T-helper 2 cell (primary cell): ENCODE measurements at regions not wholly inside any gene's neighbourhood (a gene's known extent, or its start where the extent isn't known, plus 50 kb on each side); places are given as distances from the start of the nearest gene placed in this dataset.
"Not testable (repeated sequence)": the region's sequence is repeated elsewhere in the genome, so short reads cannot be mapped to it uniquely, and the experiment has no call there.

Experiments used
- DNase-seq, 5 experiments: peaks; one replicate each; pipeline versions ENCODE4 v3.0.0 to v3.0.0-alpha.2; 2012 to 2022

DNA sequence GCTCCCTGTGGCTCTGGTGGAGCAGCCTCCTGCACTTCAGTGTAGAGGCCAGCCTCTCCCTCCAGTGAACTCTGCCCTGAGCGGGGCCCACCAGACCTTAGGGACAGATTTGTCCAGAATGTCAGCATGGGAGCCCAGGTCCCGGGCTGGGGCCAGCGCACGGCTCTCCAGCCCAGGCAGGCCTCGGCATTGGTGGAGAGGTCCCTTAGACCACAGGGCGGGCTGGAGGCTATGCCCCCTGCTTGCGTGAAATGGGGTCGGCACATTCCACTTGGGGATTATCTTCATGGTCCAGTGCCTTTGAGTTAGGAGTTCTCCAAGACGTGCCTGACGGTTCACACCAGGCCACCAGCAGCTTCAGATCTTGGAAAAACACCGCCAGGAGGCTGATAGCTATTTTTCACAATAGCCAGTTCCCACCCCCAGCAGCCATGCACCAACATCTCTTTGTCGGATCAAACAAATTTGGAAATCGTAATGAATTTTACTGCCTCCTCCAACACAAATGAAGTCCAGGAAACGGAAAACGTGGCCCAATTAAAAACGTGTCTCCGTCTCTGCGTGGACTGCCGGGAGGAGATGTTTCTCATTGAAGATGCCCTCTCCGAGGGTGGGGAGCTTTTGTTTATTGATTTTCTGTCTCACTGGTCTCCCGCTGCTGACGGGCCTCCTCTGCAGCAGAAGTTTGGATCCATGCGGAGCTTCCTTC lies 110.0 kb upstream of the CIBAR2 start:
- no peak for DNase-seq

DNA sequence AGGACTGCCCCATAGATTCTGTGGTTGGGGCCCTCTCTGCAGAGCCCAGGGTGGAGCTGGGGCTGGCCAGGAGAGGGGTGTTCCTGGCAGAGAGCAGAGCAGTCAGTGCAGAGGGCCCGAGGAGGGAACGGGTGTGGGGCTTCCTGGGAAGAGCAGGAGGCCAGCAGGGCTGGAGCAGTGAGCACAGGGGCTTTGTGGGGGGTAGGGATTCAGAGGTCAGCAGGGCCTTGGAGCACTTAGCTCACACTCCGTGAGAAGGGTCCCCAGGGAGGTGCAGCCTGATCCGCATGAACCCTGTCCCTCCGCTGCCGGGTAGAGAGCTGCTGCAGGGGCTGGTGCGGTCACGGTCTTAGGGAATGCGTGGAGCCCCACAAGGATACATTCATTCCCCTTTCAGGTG lies 113.0 kb upstream of the CIBAR2 start:
- DNase-seq: no peak

DNA sequence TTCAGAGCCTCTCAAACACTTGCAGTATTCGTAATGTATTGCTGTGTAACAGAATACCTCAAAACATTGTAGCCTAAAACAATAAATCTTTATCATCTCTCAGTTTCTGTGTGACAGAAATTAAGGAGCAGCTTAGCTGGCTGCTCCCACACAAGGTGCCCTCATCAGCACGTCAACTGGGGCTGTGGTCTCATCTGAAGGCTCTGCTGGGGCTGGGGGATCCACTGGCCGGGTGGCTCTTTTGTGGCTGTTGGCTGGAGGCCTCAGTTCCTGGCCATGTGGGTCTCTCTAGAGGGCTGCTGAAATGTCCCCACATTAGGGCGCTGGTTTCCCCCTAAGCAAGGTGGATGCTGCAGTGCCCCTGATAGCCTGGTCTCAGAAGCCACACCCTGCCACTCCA lies 113.4 kb upstream of the CIBAR2 start:
- no peak for DNase-seq

DNA sequence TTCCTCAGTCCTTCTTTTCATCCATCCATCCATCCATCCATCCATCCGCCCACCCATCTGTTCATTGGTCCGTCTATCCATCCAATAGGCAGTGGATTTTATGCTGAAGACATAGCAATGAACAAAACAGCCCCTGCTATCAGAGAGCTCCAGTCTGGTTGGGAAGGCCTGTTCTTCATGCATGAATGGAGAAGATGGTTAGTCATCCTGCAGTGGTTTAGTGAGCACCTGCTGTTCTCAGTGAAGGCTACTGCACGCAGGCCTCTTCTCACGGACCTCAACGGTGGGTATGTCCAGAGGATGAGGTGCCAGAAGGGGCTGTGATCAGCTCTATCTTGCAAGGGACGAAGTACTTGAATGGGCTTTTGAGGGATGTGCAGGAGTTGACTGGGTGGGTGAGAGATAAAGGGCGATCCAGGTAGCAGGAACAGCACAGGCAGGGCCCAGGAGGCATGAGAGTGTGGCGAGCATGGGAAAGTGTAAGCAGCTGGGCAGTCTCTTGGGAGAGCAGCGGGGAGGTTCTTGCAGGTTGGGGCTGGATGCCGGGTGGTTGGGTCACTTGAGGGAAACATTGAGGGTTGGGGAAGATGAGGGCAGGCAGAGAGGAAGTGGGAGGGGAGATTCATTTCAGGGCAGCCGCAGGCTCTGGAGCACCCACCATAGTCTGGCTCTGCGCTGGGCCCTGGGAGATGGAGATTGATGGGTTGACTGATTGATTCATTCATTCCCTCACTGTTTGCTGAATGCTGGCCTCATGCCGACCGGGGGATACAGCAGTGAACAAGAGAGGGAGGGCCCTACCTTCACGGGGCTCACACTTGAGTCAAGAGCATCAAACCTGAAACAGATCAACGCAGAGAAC lies 115.0 kb upstream of the CIBAR2 start:
- no peak for DNase-seq

DNA sequence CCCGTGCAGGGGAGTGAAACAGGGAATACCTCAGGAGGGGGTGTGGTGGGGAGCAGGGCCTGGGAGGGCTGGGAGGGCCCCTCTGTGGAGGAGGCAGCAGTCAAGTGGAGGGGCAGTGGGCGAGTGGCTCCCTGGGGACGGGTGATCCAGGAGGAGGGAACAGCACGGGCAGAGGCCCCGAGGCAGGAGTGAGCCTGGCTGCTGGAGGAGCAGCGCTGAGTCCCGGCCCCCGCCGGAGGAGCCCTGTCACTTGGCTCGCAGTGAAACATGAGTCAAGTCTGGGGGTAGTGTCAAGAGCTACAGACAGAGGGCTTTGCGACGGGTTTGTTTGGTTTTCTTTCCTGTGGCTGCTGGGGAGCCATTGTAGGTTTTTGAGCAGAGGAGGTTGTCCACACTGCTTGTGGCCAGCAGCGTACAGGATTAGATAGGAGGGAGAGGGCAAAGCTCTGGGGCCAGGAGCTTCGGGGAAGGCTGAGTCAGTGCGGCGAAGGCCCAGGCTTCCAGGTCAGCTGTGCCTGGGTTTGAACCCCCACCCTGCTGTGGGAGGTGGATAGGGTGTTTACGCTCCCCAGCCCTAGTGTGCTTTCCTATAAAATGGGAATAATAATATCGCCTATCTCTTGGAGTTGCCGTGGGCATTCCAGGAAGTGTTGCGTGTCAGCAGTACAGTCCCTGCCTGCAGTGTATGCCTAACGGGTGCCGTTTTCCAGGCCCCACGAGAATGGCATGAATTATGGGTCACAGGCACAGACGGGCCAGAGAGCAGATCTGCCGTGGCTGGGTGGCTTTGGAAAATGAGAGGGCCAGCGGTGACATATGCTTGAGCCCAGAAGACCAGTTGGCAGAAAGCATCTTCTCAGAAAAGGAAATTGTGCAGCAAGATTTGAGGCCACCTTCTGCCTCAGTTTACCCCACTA lies 115.9 kb upstream of the CIBAR2 start:
- no peak for DNase-seq

DNA sequence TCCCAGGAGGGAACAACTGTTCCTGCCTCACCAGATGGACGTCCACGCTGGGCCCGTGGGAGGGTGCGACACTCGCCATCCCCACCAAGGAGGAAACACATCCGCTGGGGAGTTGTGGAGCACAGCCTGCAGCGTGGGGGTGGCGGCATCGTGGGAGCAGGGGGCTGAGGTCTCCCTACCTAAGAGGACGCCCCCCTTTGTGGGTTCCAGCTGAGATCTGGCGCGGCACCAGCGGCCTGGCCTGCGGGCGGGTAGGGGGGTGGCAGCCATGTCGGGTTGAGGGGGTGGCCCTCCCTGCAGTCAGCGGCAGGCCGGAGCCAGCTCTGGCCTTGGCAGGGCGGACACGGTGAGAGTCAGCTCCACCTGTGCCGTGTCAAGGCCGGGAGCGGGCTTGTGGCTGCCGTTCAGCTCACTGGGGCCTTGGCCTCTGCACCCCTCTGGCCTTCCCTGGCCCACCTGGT lies 116.7 kb upstream of the CIBAR2 start:
- DNase-seq: no peak

DNA sequence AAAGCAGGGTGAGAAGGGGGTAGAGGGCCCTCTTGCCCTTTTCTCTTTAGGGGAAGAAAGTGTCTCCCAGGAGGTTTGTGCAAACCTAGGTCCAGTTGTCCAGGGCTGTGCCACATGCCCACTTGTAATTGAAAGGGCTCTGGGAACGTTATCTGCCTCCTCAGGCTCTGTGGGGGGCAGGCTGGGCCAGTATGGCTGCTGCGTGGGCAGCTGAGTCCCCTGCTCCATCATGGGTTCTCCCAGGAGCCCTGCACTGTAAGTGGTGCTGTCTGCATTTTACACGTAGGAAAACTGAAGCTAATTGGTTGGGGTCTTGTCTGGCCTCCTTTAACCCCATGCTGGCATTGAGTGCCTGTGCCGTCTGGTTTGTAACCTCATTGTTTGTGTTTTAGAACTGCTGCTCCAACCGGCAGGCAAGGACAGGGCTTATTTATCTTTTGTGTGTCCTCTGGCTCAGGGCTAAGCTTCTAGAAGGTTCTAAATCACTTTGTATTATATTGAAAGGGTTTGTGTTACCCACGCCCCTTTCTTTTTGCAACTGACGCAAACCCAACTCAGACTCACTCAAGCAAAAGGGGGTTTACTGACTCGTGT lies 117.7 kb upstream of the CIBAR2 start:
- DNase-seq: no peak

DNA sequence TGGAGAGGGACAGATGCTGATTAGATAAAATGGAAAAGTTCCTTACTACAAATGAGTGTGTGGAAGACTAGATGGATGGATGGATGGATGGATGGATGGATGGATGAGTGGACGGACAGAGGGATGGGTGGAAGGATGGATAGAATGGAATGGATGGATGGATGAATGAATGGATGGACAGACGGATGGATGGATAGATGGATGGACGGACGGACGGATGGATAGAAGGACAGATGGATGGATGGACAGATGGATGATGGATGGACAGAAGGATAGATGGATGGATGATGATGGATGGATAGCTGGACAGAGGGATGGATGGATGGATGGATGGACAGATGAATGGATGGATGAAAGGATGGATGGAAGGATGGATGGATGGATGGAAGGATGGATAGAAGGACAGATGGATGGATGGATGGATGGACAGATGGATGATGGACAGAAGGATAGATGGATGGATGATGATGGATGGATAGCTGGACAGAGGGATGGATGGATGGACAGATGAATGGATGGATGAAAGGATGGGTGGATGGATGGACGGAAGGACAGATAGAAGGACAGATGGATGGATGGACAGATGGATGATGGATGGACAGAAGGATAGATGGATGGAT lies 118.6 kb upstream of the CIBAR2 start:
- not testable (repeated sequence) for DNase-seq

DNA sequence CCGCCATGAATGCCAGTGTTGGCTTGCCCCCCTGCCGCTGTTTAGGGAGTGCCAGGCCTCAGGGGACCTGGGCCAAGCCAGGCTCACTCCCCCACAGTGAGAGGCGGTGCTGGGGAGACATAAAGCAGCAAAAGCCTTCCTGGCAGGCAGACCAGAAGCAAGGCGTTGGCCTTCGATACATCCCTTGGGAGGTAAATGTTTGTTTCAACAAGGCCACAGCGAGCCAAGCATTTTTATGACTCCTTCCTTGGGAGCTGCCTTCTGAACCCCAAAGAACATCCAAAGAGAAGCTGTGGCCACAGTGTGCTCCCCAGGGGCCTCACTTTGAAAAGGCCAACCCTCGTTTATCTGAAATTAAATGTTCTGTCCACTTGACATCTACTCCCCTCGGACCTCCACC lies 119.7 kb upstream of the CIBAR2 start:
- no peak for DNase-seq

DNA sequence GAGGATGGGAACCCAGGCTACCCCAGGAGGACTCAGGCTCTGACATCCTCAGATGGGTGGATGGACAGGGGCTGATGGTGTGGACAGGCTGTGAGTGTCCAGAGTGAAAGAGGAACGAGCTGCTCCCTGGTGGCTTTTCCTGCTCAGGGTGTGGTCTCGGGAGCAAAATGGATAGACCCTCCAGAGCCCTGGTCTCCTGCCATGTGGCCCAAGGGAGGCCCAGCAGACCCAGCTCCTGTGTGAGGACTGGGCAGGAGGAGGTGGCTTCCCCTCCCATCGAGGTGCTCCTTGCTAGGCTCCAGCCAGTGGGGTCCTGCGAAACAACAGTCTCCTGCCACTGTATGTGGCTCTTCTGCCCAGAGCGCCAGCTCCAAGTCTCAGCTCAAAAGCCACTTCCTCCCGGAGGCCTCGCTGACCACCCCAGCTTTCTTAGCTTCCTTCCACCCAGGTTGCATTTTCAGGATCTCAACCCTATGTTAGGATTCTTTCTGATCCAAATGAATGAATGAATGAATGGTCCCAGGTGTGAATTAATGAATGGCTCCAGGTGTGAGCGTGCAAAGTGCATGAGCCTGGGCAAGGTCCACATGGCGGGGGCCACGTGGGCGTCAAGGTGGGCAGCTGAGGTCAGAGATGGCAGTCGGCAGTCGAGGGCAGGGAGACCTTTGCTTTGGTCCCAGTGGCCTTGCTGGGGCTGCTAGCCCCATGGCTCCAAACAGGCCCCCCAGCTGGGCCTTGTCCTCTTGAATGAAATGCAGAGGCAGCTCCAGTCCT lies 120.3 kb upstream of the CIBAR2 start:
- no peak for DNase-seq

DNA sequence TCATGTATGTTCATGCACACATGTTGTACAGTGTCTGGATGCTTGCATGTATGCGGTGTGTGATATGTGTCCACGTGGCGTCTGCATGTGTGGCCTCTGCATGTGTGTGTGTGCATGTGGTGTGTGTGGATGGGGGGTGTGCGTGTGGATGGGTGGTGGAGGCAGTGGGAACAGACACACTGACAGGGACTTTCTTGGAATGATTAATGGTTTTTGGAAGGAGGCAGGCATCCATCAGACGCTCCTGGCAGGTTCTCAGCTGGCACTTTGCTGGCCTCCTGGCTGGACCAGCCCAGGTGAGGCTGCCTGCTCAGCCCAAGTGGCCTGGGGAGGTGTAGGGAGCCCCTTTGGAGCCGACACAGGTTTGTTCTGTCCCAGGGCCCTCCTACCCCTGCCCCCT lies 121.2 kb upstream of the CIBAR2 start:
- DNase-seq: no peak

DNA sequence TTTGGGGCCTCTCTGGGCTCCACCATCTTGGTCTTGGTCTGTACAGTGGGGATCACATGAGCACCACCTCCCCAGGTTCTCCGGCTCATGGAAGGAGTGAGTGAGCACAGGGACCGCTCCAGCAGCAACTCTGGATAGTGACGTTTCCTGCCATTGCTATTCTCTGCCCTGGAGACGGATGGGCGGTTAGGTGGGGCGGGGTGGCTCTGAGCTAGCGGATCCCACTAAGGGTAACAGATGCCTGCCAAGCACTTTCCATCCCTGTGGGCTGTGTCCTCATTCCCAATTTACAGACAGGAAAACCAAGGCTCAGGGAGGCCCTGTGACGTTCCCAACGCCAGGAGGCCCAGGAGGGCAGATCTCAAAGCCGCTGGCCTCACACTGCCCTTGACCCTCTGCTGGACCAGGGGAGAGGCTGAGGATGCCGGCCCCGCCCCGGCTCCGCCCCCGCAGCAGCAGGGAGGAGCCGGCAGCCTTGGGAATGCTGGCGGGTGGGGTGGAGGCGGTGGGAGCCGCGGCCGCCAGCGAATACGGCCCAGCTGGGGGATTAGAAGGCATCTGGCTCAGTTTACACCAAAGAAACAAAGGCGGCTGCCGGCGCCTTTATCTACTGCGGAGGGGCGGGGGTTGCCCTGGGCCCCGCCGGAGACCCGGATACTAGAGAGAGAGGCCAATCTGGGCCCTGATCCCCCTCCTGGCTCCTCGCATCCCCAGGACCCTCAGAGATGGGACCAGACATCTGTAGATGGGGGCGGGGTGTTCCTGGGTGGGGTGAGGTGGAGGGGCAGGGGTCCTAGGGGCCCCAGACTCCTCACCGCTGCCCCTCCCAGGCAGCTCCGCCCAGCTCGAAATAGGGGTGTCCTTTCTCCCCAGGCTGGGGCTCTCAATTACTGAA lies 122.3 kb upstream of the CIBAR2 start:
- DNase-seq: no peak

DNA sequence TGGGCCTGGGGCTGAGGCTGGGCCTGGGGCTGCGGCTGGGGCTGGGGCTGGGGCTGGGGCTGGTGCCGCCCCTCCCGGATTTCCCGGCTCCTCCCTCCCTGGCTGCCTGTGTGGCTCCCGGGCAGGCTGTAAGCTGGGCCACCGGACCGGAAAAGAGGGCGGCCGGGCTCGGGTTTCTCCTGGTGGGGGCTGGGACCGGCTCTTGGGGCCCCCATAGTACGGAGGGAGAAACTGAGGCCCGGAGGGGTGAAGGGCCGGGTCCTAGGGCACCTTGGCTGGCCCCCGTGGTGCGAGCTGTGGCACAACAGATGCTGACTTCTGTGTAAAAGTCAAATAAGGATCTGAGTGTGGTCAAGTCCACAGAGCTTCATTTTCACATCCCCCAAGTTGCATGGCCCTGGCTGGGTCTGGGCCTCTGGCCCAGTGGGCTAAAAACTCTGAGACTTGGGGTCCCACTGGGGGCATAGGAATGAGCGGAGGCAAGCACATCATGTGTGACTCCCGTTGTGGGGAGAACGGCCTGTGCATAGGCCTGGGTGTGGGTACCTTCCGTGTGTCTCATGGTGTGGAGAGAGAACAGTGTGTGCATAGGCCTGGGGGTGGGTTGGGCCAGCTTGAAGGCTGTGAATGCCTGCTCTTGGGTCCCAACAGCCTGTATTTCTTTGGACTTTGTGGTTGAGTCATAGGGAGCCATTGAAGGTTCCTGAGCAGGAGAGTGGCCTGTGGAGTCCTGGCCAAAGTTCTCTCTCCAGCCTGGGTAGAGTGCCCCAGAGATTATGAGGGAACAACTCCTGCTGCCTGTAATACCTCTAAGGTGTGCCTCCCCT lies 123.9 kb upstream of the CIBAR2 start:
- DNase-seq: no peak

DNA sequence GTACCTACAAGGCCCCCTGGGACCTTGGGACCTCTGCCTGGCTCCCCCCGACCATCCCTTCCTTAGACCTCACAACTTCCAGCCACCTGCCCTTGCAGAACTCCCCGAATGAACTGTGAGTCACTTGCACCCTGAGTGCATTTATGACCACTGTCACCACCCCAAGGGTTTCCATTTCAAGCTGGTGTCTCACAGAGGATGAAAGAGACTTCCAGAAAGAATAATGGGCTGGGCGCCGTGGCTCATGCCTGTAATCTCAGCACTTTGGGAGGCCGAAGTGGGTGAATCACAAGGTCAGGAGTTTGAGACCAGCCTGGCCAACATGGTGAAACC lies 124.5 kb upstream of the CIBAR2 start:
- no peak for DNase-seq

DNA sequence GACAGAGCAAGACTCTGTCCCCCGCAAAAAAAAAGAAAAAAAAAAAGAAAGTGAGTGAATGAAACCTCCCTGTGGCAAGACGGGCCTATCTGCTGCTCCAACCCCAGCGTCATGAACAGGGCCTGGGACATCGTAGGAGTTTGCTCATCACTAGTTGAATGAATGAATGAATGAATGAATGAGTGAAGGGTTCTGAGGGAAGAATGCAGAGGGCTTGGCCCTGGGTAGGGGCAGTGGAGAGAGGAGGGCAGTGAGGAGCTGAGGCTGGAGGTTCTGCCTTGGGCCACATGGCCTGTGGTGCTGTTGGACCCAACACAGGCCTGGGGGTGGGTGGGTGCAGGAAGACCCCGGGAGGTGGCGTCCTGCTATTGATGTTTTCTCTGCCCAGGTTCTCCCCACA lies 125.5 kb upstream of the CIBAR2 start:
- DNase-seq: no peak

DNA sequence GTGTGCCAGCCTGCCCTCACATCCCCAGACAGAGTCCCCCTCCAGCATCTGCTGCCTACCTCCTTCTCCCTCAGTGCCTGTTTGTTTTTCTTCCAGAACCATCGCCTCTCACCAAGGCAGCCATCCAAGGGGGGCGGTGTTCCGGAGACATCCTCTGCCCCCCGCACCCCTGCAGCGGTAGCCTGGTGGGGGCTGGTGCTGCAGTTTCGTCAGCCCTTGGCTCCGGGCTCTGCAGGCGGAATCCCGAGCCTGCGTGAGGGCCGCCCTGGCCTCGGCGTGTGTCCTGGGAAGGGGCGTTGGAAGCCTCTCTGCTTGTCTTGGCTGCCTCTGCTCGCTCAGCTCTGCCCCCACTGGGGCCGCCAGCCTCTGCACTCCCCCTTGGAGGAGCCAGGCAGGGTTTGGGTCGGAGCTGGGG lies 126.0 kb upstream of the CIBAR2 start:
- no peak for DNase-seq

DNA sequence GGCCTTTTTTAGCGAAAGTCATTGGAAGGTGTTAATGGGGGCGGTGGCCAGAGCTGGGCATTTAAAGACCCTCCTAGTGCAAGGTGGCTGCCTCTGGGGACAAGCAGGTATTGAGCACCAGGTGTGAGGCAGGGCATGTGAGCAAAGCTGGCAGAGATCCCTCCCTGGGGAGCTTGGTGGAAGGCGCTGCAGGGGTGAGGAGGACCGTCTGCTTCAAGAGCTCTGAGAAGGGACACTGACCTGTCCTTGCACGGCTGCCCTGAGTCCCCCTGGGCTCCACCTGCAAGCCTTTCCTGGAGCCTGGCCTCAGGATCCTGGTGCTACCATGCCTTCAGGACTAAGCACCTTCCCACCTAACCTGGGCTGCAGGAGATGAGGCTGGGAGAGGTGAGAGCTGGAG lies 127.0 kb upstream of the CIBAR2 start:
- DNase-seq: no peak

DNA sequence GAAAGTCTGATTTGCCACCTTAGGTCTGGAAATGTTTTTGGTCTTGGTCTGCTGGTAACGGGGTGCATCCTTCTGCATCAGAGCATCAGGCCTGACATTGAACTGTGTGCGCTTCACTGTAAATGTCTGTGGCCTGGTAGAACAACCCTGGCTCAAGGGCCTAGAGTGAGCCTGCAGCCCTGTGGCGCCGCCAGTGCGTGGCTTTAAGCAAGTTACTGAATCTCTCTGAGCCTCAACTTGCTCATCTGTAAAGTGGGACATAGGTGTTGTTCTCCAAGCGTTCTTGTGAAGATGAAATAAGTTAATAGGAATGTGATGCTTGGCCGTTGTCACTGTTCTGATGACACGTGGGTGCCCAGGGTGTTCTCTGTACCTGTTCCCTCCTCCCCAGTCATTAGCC lies 127.6 kb upstream of the CIBAR2 start:
- no peak for DNase-seq
